Neural cell (in vitro differentiated cells): ENCODE measurements at regions not wholly inside any gene's neighbourhood (a gene's known extent, or its start where the extent isn't known, plus 50 kb on each side); places are given as distances from the start of the nearest gene placed in this dataset.

ENCODE experiments used
- CTCF ChIP-seq: fragments of 450-650 bp; IDR thresholded peaks from 2 replicates; pipeline ENCODE4 v1.5.1; 2014; ENCODE audit warnings: antibody characterized with exemption, mild to moderate bottlenecking, moderate library complexity; ENCODE audit not compliant: poor library complexity, severe bottlenecking
- EP300 ChIP-seq: fragments of 450-650 bp; conservative IDR thresholded peaks from 2 replicates; pipeline ENCODE4 v1.6.1; 2014; ENCODE audit warnings: antibody characterized with exemption, mild to moderate bottlenecking, moderate library complexity; ENCODE audit not compliant: poor library complexity, severe bottlenecking
- EZH2 ChIP-seq: fragments of 200-600, 300-800 bp; shearing (Covaris generic), sonication (generic); IDR thresholded peaks from 2 replicates; pipeline ENCODE4 v1.6.1; 2014; ENCODE audit warnings: antibody characterized with exemption, low read length, borderline replicate concordance, mild to moderate bottlenecking; ENCODE audit not compliant: insufficient read depth, poor library complexity, severe bottlenecking
- MXI1 ChIP-seq: fragments of 450-650 bp; conservative IDR thresholded peaks from 2 replicates; pipeline ENCODE4 v1.6.1; 2014; ENCODE audit warnings: antibody characterized with exemption, mild to moderate bottlenecking; ENCODE audit not compliant: poor library complexity, severe bottlenecking
- POLR2AphosphoS5 ChIP-seq: IDR thresholded peaks from 2 replicates; pipeline ENCODE4 v1.6.1; 2012
- RAD21 ChIP-seq: fragments of 450-650 bp; conservative IDR thresholded peaks from 2 replicates; pipeline ENCODE4 v1.6.1; 2014; ENCODE audit warnings: antibody characterized with exemption, mild to moderate bottlenecking, moderate library complexity
- REST ChIP-seq: IDR thresholded peaks from 2 replicates; pipeline ENCODE4 v1.6.1; 2012; ENCODE audit warnings: borderline replicate concordance
- SMC3 ChIP-seq: fragments of 450-650 bp; conservative IDR thresholded peaks from 2 replicates; pipeline ENCODE4 v1.6.1; 2014; ENCODE audit warnings: antibody characterized with exemption, mild to moderate bottlenecking, moderate library complexity; ENCODE audit not compliant: poor library complexity
- TAF1 ChIP-seq: IDR thresholded peaks from 2 replicates; pipeline ENCODE4 v1.6.1; 2012; ENCODE audit warnings: low read depth

GRCh38 chr5:61619777-61620518 lies 287.9 kb downstream of the ZSWIM6 start:
- TF ChIP-seq CTCF (no peak), EP300 (no peak), RAD21 (no peak), SMC3 (no peak), REST (no peak), POLR2AphosphoS5 (no peak), EZH2 (no peak), TAF1 (no peak), MXI1 (no peak)
